Left lung (tissue), 4 donors: ENCODE measurements at regions not wholly inside any gene's neighbourhood (a gene's known extent, or its start where the extent isn't known, plus 50 kb on each side); places are given as distances from the start of the nearest gene placed in this dataset.
A peak's percentile ranks its signal among the peaks of the same experiment; 100 is the strongest.

Source experiments
- ATAC-seq: fragments of 200-7000 bp; cut with Tn5 transposase; one replicate; pipeline ENCODE4 v1.9.1; 2020; ENCODE audit warnings: moderate library complexity
- DNase-seq, 4 donors: peaks; one replicate each; pipeline ENCODE4 v3.0.0-alpha.2; 2013 to 2020
- H3K27ac ChIP-seq, 2 donors: fragments of 200-600 bp; sonication (generic) in 1 of 2; one replicate each; pipeline versions ENCODE4 v1.5.0 to v1.8.0; 2020 to 2021
- H3K27me3 ChIP-seq, 2 donors: fragments of 200-600 bp; sonication (generic) in 1 of 2; one replicate each; pipeline versions ENCODE4 v1.5.0 to v1.8.0; 2020 to 2021
- H3K36me3 ChIP-seq, 2 donors: fragments of 200-600 bp; sonication (generic) in 1 of 2; one replicate each; pipeline versions ENCODE4 v1.5.0 to v1.8.0; 2020 to 2021
- H3K4me1 ChIP-seq, 2 donors: fragments of 200-600 bp; one replicate each; pipeline ENCODE4 v1.8.0; 2021
- H3K4me3 ChIP-seq, 2 donors: fragments of 200-600 bp; sonication (generic) in 1 of 2; one replicate each; pipeline versions ENCODE4 v1.5.0 to v1.8.0; 2020 to 2021; ENCODE audit warnings: mild to moderate bottlenecking in 1 of 2
- H3K9me3 ChIP-seq, 2 donors: fragments of 200-600 bp; sonication (generic) in 1 of 2; one replicate each; pipeline versions ENCODE4 v1.5.0 to v1.8.0; 2020 to 2021
- CTCF ChIP-seq, 2 donors: fragments of 200-600 bp; sonication (generic) in 1 of 2; IDR thresholded peaks; one replicate each; pipeline versions ENCODE4 v1.5.0 to v1.8.0; 2021; ENCODE audit warnings: antibody characterized with exemption in 2 of 2
- intact Hi-C, 2 donors: fragments of 100-400 bp; cut with DNase I; formaldehyde crosslinking; loops; one replicate each; pipeline versions ENCODE4 v1.11.2 to v1.14.2; 2022
- donor health status: DM: no; HTN: yes; CAD: no.
- donor health status: DM: no; HTN: no; CAD: no.

DNA sequence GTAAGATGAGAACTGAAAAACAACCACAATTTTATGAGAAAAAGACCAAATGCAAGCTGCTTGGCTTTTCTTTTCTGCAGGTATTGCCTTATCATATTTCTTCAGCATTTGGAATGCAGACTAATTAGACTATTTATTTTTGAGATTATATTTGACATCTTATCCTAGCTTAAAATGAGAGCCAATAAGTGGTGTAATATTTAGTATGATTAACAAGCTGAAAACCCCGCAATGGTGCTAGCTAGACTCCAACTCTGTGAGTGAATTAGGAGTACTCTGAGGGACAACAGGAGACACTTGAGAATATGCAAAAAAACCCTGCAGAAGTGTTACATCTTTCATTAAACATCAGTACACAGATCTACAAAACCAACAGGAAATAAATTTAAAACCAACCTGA, 180.3 kb upstream of the MEOX2 start:
- no peak overlapping the region for H3K27ac ChIP-seq
- ATAC-seq (no peak), DNase-seq (no peak)
- no peak overlapping the region for H3K4me3 ChIP-seq
- no peak for TF ChIP-seq CTCF (IDR thresholded peaks at IDR 0.05)
- peaks cover 0 to 5% of the 10 kb centered on the region in 2 donors for H3K4me1 ChIP-seq
- no peaks in the 10 kb centered on the region for H3K27me3 ChIP-seq
- H3K36me3 ChIP-seq, result no peaks in the 10 kb centered on the region
- intact Hi-C loops, result no loop called here
- no peaks in the 10 kb centered on the region for H3K9me3 ChIP-seq

GRCh38 chr7:15864626-15864991, 178.1 kb upstream of the MEOX2 start:
- intact Hi-C loops, result no loop called here

GRCh38 chr7:15863951-15864625, 177.6 kb upstream of the MEOX2 start:
- ATAC-seq, result no peak

More at GRCh38 chr7:15864626-15864991, 178.1 kb upstream of the MEOX2 start:
- Histone ChIP-seq H3K27me3 (no peaks in the 10 kb centered on the region), H3K9me3 (no peaks in the 10 kb centered on the region), H3K4me3 (no peak overlapping the region), H3K36me3 (no peaks in the 10 kb centered on the region), H3K4me1 (peaks cover 0 to 5% of the 10 kb centered on the region in 2 donors), H3K27ac (no peak overlapping the region)
- no peak for TF ChIP-seq CTCF (IDR thresholded peaks at IDR 0.05)
- DNase-seq (no peak), ATAC-seq (no peak)

GRCh38 chr7:15862781-15863165, 176.3 kb upstream of the MEOX2 start:
- Histone ChIP-seq H3K4me3 (no peak overlapping the region), H3K27ac (peak overlapping the region in 1 of 2 donors; percentile 9), H3K4me1 (peaks cover 0 to 5% of the 10 kb centered on the region in 2 donors), H3K36me3 (no peaks in the 10 kb centered on the region), H3K9me3 (no peaks in the 10 kb centered on the region), H3K27me3 (no peaks in the 10 kb centered on the region)
- no peak for ATAC-seq
- DNase-seq, result no peak
- no peak for TF ChIP-seq CTCF (IDR thresholded peaks at IDR 0.05)
- intact Hi-C loops, result no loop called here

More at GRCh38 chr7:15863951-15864625, 177.6 kb upstream of the MEOX2 start:
- no peak for TF ChIP-seq CTCF (IDR thresholded peaks at IDR 0.05)
- intact Hi-C loops, result no loop called here
- DNase-seq, result no peak
- Histone ChIP-seq H3K27me3 (no peaks in the 10 kb centered on the region), H3K27ac (no peak overlapping the region), H3K9me3 (no peaks in the 10 kb centered on the region), H3K4me1 (peaks cover 0 to 5% of the 10 kb centered on the region in 2 donors), H3K36me3 (no peaks in the 10 kb centered on the region), H3K4me3 (no peak overlapping the region)

DNA sequence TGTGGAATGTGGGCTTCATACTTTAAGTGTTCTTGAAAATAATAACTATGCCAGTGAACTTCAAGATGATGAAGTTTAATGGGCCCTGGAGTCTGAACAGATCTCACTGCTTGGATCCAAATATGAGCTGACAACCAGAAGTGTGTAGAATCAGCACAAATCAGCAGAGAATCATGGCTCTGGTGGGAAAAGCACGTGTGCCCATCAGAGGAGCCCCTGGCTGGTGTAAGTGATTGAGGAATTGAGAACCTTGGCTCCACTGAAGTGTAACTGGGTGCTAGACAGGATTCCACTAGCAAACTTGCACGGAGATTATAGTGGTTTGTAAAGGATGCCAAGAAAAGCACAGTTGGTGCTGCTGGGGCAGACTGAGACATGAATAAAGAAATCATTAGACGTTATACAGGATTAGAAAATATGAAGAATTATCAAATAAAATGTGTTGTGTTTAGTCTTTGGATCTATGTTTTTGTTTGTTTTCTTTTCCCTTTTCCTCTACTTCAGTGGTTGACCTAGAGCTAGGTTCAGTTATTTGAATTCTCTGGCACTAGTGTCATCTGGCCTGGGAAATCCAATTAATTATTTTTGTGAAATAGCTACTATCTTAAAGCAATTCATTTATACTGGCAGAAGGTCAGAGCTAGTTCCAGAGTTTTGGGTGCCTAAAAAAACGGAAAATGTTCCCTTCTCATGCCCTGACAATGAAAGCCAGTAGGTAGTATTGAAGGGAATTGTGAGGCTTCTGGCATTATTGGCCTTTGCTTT, 175.7 kb upstream of the MEOX2 start:
- TF ChIP-seq CTCF (IDR thresholded peaks at IDR 0.05), result no peak
- no peak for ATAC-seq
- intact Hi-C loops, result no loop called here
- Histone ChIP-seq H3K27ac (peak overlapping the region in 1 of 2 donors; percentile 9), H3K36me3 (no peaks in the 10 kb centered on the region), H3K9me3 (no peaks in the 10 kb centered on the region), H3K4me3 (no peak overlapping the region), H3K27me3 (no peaks in the 10 kb centered on the region), H3K4me1 (peaks cover 0 to 5% of the 10 kb centered on the region in 2 donors)
- DNase-seq, result no peak
